K562 (cell line): ENCODE measurements at regions not wholly inside any gene's neighbourhood (a gene's known extent, or its start where the extent isn't known, plus 50 kb on each side); places are given as distances from the start of the nearest gene placed in this dataset.

Experiments used
- ATAC-seq: fragments of 200-7000 bp; cut with Tn5 transposase; 3 replicates; pipeline ENCODE4 v1.9.1; 2020; ENCODE audit warnings: moderate library complexity
- BruUV-seq: library from RNA; stranded (reverse); fragments of 400-500 nt; replicated peaks from 2 replicates; lab custom pipeline; 2021; lab: Mats Ljungman, UMichigan
- CTCF ChIA-PET: fragments of 300-600 bp; formaldehyde crosslinking; extraction: SDS; loops from one replicate; lab custom pipeline; 2021; ENCODE audit warnings: low intra/inter-chr PET ratio; lab: Yijun Ruan, JAX
- POLR2A ChIA-PET: fragments of 300-600, 350-650 bp; sonication (Branson Sonifier 250); formaldehyde crosslinking; extraction: SDS; loops from one replicate; lab custom pipeline; 2021; ENCODE audit warnings: antibody characterized with exemption, inconsistent platforms; lab: Yijun Ruan, JAX
- DNase-seq, 4 experiments: peaks; one replicate each; pipeline versions ENCODE4 v3.0.0 to v3.0.0-alpha.2; 2011 to 2018; ENCODE audit warnings: low spot score in 3 of 4, mixed read lengths in 3 of 4; ENCODE audit errors: extremely low read depth in 1 of 4
- FAIRE-seq: peaks from 2 replicates; lab custom pipeline; 2011; peaks lifted over from hg19 to GRCh38; lab: Jason Lieb, UNC
- H2AFZ ChIP-seq: 2 replicates; pipeline ENCODE4 v1.6.0; 2011; ENCODE audit warnings: low read depth, low read length, control low read depth, inconsistent platforms
- H3K27ac ChIP-seq: fragments of 200-600 bp; 3 replicates; pipeline ENCODE4 v1.8.0; 2011; ENCODE audit warnings: low read depth, mild to moderate bottlenecking, control low read depth, inconsistent platforms, low read length, moderate library complexity, mixed read lengths; ENCODE audit errors: extremely low read depth
- H3K27me3 ChIP-seq, 2 experiments: fragments of 300-600 bp in 1 of 2; 2 replicates in 1 of 2; 3 replicates in 1 of 2; pipeline versions ENCODE4 v1.6.0 to v1.8.0; 2011; ENCODE audit warnings: inconsistent platforms in 2 of 2, low read length in 2 of 2, mild to moderate bottlenecking in 1 of 2, mixed read lengths in 1 of 2, moderate library complexity in 1 of 2; ENCODE audit not compliant: control insufficient read depth in 2 of 2, insufficient read depth in 2 of 2
- H3K36me3 ChIP-seq: fragments of 300-600 bp; 3 replicates; pipeline ENCODE4 v1.8.0; 2011; ENCODE audit warnings: mild to moderate bottlenecking, low read length, inconsistent platforms; ENCODE audit not compliant: control insufficient read depth, insufficient read depth
- H3K4me1 ChIP-seq, 2 experiments: fragments of 200-600 bp in 1 of 2; replicated peaks in 1 of 2; 2 replicates in 1 of 2; 3 replicates in 1 of 2; pipeline versions ENCODE4 v1.5.1 to v1.8.0; 2011; ENCODE audit warnings: inconsistent platforms in 2 of 2, low read length in 2 of 2, mild to moderate bottlenecking in 1 of 2, mixed read lengths in 1 of 2, moderate library complexity in 1 of 2; ENCODE audit not compliant: control insufficient read depth in 2 of 2, insufficient read depth in 2 of 2
- H3K4me2 ChIP-seq: 2 replicates; pipeline ENCODE4 v1.6.1; 2011; ENCODE audit warnings: low read length, control low read depth, inconsistent platforms, mixed read lengths; ENCODE audit not compliant: insufficient read depth
- H3K4me3 ChIP-seq: fragments of 200-600 bp; sonication (generic), shearing (Covaris generic); 2 replicates; pipeline ENCODE4 v1.5.1; 2016; ENCODE audit warnings: control low read depth, inconsistent platforms
- H3K79me2 ChIP-seq: fragments of 200-600 bp; 3 replicates; pipeline ENCODE4 v1.8.0; 2011; ENCODE audit warnings: low read length, inconsistent platforms; ENCODE audit not compliant: control insufficient read depth, insufficient read depth
- H3K9ac ChIP-seq, 2 experiments: 2 replicates each; pipeline versions ENCODE4 v1.6.0 to v1.6.1; 2011; ENCODE audit warnings: low read depth in 2 of 2, low read length in 2 of 2, control low read depth in 1 of 2, inconsistent platforms in 1 of 2, mild to moderate bottlenecking in 1 of 2, mixed read lengths in 1 of 2; ENCODE audit not compliant: insufficient read depth in 1 of 2
- H3K9me1 ChIP-seq: one replicate; pipeline ENCODE4 v1.6.0; 2011; ENCODE audit warnings: inconsistent platforms, mild to moderate bottlenecking, low read length, moderate library complexity; ENCODE audit not compliant: control insufficient read depth, insufficient read depth
- H3K9me3 ChIP-seq: replicated peaks from 2 replicates; pipeline ENCODE4 v1.5.1; 2011; ENCODE audit warnings: low read depth, low read length, inconsistent platforms; ENCODE audit not compliant: control insufficient read depth, insufficient read depth
- H4K20me1 ChIP-seq: replicated peaks from 2 replicates; pipeline ENCODE4 v1.6.1; 2011; ENCODE audit warnings: low read length, inconsistent platforms, mixed read lengths; ENCODE audit not compliant: control insufficient read depth, insufficient read depth
- CCNT2 ChIP-seq: IDR thresholded peaks from 2 replicates; pipeline ENCODE4 v1.6.1; 2011; ENCODE audit warnings: borderline replicate concordance, low read depth, mild to moderate bottlenecking, moderate library complexity, mixed read lengths, low read length; ENCODE audit not compliant: insufficient read length; ENCODE audit errors: extremely low read depth
- FIP1L1 ChIP-seq: fragments of 200-400 bp; formaldehyde crosslinking; IDR thresholded peaks from 2 replicates; pipeline ENCODE4 v1.6.1; 2018; ENCODE audit warnings: mild to moderate bottlenecking, low read depth, low read length; ENCODE audit not compliant: poor library complexity, severe bottlenecking
- FOXJ3 ChIP-seq: sonication (generic); formaldehyde crosslinking; IDR thresholded peaks from 2 replicates; pipeline ENCODE4 v1.4.0; 2020; ENCODE audit warnings: mild to moderate bottlenecking, missing genetic modification reagents
- FOXP1 ChIP-seq: sonication (generic); formaldehyde crosslinking; IDR thresholded peaks from 2 replicates; pipeline ENCODE4 v1.8.0; 2022; ENCODE audit warnings: mild to moderate bottlenecking, missing genetic modification reagents
- JUN ChIP-seq, 2 experiments: sonication (generic) in 1 of 2; formaldehyde crosslinking in 1 of 2; IDR thresholded peaks; 2 replicates each; pipeline versions ENCODE4 v1.6.1 to v1.8.0; 2012 to 2022; ENCODE audit warnings: borderline replicate concordance in 2 of 2, mild to moderate bottlenecking in 2 of 2, improper control_type of control experiment in 1 of 2, low read depth in 1 of 2, low read length in 1 of 2, missing genetic modification reagents in 1 of 2
- L3MBTL2 ChIP-seq: fragments of 450-650 bp; IDR thresholded peaks from 2 replicates; pipeline ENCODE4 v1.6.1; 2016; ENCODE audit warnings: mild to moderate bottlenecking, moderate library complexity
- OTX1 ChIP-seq: fragments of 450-650 bp; formaldehyde crosslinking; IDR thresholded peaks from 2 replicates; pipeline ENCODE4 v1.4.0; 2022; ENCODE audit warnings: mild to moderate bottlenecking
- POLR2B ChIP-seq: fragments of 450-650 bp; IDR thresholded peaks from 2 replicates; pipeline ENCODE4 v1.6.1; 2018; ENCODE audit warnings: low read depth; ENCODE audit not compliant: partially characterized antibody
- RUNX1 ChIP-seq: sonication (generic); IDR thresholded peaks from 2 replicates; pipeline ENCODE4 v1.6.1; 2016; ENCODE audit warnings: antibody characterized with exemption, low read depth
- SMAD2 ChIP-seq: fragments of 150-350 bp; IDR thresholded peaks from 2 replicates; pipeline ENCODE4 v1.6.1; 2014; ENCODE audit warnings: low read depth, mild to moderate bottlenecking, low read length
- TCFL5 ChIP-seq: fragments of 250-450 bp; sonication (Bioruptor Pico); conservative IDR thresholded peaks from 2 replicates; pipeline ENCODE4 v1.6.1; 2021; ENCODE audit warnings: mild to moderate bottlenecking, moderate library complexity, matching md5 sums
- WGBS: fragments of 100-300 bp; shearing (Covaris generic); methylation state at CpG from one replicate; pipeline ENCODE4 v1.1.6; 2016; ENCODE audit warnings: low coverage, mixed read lengths; ENCODE audit not compliant: insufficient coverage; ENCODE audit errors: missing lambda C conversion rate; 5-methylcytosine and 5-hydroxymethylcytosine counted together
- in situ Hi-C: fragments of 300-500 bp; cut with MboI; formaldehyde crosslinking; loops from 4 replicates; pipeline ENCODE4 v1.15.0; 2018; ENCODE audit warnings: inconsistent platforms, mixed read lengths
- intact Hi-C: fragments of 100-400 bp; cut with micrococcal nuclease; formaldehyde crosslinking; loops from 2 replicates; pipeline ENCODE4 v1.14.2; 2022
- TF ChIP-seq, protein P1 (sequence below): fragments of 450-650 bp; formaldehyde crosslinking; IDR thresholded peaks from 2 replicates; pipeline ENCODE4 v1.4.0; 2022; ENCODE audit warnings: missing genetic modification characterization
- TF ChIP-seq, protein P2 (sequence below): fragments of 200-400 bp; formaldehyde crosslinking; IDR thresholded peaks from 2 replicates; pipeline ENCODE4 v1.6.1; 2017; ENCODE audit warnings: mild to moderate bottlenecking, low read depth, low read length, moderate library complexity

DNA sequence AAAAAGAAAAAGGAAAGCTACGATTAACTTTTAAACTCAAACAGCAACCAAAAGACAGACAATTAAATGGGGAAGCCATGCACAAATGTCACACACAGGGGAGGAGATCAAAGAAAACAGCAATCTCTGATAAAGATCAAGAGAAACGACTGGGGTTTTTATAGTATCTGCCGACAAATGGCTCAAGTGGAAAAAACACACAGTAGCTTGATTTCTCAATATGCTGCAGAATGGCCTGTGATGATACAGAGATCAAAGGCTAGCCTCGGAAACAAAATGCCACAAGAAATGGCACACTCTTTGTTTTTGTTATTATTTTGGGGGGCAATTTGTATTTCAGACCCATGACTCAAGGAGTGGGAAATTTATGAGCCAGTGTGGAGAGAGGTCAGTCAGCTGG, 126.1 kb downstream of the TEX36 start:
- 0% methylated on average over 3 of the region's 4 CpGs for WGBS
- FAIRE-seq (no peak), DNase-seq (no peak), ATAC-seq (no peak)
- intact Hi-C loops = no loop called here
- Histone ChIP-seq H3K9ac (no peak overlapping the region), H4K20me1 (no peaks in the 10 kb centered on the region), H3K27me3 (peaks cover 0 to 9% of the 10 kb centered on the region in 2 experiments; a peak in 2 of 5 replicates), H3K79me2 (no peaks in the 10 kb centered on the region), H3K4me2 (no peak overlapping the region), H2AFZ (no peak overlapping the region), H3K36me3 (no peaks in the 10 kb centered on the region), H3K9me1 (no peaks in the 10 kb centered on the region), H3K4me1 (no peaks in the 10 kb centered on the region), H3K9me3 (no peaks in the 10 kb centered on the region), H3K4me3 (no peak overlapping the region), H3K27ac (no peak overlapping the region)
- TF ChIP-seq JUN (IDR thresholded peaks at IDR 0.05; ENCODE audit: borderline replicate concordance, low read depth, low read length) (no peak), JUN (CRISPR knock-in tag; IDR thresholded peaks at IDR 0.05; ENCODE audit: borderline replicate concordance) (no peak), POLR2B (no peak), FOXJ3 (CRISPR knock-in tag) (no peak), SMAD2 (no peak), FIP1L1 (no peak), FOXP1 (CRISPR knock-in tag) (no peak), RUNX1 (no peak), TCFL5 (CRISPR knock-in tag) (no peak), CCNT2 (no peak), OTX1 (CRISPR knock-in tag) (no peak), L3MBTL2 (no peak)
- TF ChIP-seq, protein P1, sequence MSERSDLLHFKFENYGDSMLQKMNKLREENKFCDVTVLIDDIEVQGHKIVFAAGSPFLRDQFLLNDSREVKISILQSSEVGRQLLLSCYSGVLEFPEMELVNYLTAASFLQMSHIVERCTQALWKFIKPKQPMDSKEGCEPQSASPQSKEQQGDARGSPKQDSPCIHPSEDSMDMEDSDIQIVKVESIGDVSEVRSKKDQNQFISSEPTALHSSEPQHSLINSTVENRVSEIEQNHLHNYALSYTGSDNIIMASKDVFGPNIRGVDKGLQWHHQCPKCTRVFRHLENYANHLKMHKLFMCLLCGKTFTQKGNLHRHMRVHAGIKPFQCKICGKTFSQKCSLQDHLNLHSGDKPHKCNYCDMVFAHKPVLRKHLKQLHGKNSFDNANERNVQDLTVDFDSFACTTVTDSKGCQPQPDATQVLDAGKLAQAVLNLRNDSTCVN = no peak
- TF ChIP-seq, protein P2, sequence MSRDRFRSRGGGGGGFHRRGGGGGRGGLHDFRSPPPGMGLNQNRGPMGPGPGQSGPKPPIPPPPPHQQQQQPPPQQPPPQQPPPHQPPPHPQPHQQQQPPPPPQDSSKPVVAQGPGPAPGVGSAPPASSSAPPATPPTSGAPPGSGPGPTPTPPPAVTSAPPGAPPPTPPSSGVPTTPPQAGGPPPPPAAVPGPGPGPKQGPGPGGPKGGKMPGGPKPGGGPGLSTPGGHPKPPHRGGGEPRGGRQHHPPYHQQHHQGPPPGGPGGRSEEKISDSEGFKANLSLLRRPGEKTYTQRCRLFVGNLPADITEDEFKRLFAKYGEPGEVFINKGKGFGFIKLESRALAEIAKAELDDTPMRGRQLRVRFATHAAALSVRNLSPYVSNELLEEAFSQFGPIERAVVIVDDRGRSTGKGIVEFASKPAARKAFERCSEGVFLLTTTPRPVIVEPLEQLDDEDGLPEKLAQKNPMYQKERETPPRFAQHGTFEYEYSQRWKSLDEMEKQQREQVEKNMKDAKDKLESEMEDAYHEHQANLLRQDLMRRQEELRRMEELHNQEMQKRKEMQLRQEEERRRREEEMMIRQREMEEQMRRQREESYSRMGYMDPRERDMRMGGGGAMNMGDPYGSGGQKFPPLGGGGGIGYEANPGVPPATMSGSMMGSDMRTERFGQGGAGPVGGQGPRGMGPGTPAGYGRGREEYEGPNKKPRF = no peak
- BruUV-seq = no TSS peak
- POLR2A ChIA-PET = no interaction called here
- in situ Hi-C loops = no loop called here
- CTCF ChIA-PET = no interaction called here
